ENCODE measurements at regions not wholly inside any gene's neighbourhood (a gene's known extent, or its start where the extent isn't known, plus 50 kb on each side); places are given as distances from the start of the nearest gene placed in this dataset.

DNA sequence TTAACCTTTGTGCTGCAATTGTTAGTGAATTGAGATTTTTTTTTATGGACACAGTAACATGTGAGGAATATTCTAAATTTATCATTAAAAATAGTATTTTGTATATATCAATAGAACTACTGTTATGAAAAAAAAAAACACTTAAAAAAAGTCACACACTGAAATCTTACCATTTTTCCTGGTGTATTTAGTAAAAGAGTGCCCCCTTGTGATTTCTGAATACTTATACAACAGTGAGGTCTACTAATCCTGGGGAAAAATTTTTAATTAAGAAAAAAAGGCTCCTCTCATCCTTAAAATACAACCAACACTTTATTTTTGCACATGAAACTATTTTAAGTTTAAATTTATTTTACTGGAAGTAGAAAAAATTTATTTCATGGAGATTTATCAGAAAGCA lies 56.4 kb upstream of the SPOCK3 start:
- DNase-seq (ENCODE audit: low read depth, low spot score) = no peak

- no peak for DNase-seq (ENCODE audit: low read depth, low spot score)
Observed at GRCh38 chr4:167308876-167309275, 74.6 kb upstream of the SPOCK3 start.

DNA sequence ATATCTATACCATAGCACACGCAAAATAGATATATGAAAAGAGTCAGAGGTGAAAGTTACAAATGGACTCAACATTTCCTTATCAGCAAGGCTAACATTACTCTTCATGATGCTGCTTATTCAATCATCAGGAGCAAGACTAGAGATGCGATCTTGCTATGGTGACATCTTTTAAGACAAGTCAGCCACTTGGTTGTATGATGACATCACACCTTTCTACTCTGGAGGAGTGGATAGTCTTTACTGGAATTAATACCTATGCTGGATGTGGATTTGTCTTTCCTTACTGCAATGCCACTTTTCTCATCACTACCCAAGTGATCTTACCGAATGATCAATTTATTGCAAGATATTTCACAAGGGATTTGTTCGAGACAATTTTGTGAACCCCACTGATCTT lies 87.0 kb upstream of the SPOCK3 start:
- no peak for DNase-seq (ENCODE audit: low read depth, low spot score)

DNA sequence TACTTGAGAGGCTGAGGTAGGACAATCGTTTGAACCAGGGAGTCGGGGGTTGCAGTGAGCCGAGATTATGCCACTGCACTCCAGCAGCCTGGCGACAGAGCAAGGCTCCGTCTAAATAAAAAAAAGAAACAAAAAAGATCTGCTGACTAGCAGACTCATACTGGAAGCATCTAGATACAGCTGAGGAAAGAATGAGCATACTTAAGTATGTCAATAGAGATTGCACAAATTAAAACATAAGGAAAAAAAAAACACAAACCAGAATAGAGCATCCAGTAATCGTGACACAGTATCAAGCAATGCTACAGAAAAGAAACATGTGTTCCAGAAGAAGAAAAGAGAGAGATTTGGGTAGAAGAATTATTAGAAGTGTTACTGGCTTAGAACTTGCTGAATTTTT lies 105.5 kb upstream of the SPOCK3 start:
- DNase-seq (ENCODE audit: low read depth, low spot score) = no peak

GRCh38 chr4:167359711-167360110 lies 125.4 kb upstream of the SPOCK3 start:
- no peak for DNase-seq (ENCODE audit: low read depth, low spot score)

GRCh38 chr4:167379076-167379835 lies 145.0 kb upstream of the SPOCK3 start:
- DNase-seq (ENCODE audit: low read depth, low spot score) = no peak

- DNase-seq (ENCODE audit: low read depth, low spot score) = no peak
Observed at GRCh38 chr4:167380964-167381363, 146.7 kb upstream of the SPOCK3 start.

GRCh38 chr4:167383291-167383690 lies 149.0 kb upstream of the SPOCK3 start:
- DNase-seq (ENCODE audit: low read depth, low spot score) = no peak

GRCh38 chr4:167397586-167397985 lies 163.3 kb upstream of the SPOCK3 start:
- DNase-seq (ENCODE audit: low read depth, low spot score) = no peak

- DNase-seq (ENCODE audit: low read depth, low spot score) = no peak
Observed at GRCh38 chr4:167399201-167399600, 164.9 kb upstream of the SPOCK3 start.

DNA sequence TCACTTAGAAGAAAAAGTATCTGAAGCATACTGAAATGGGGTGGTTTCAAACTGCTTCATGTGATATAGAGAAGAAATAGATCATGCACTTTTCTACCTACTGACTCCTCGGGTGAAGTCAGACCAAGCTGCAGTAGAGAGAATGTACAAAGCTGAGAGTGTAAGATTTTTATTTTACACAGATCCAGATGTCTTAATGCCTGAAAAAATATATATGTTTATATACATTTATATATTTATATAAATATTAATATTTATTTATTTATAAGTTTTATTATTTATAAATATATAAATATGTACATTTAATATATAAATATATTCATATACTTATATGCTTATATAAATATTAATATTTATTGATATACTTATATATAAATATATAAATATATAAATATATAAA lies 171.9 kb upstream of the SPOCK3 start:
- no peak for DNase-seq (ENCODE audit: low read depth, low spot score)

- DNase-seq (ENCODE audit: low read depth, low spot score) = no peak
Observed at GRCh38 chr4:167415461-167415860, 181.2 kb upstream of the SPOCK3 start.

GRCh38 chr4:167419468-167420140 lies 185.3 kb upstream of the SPOCK3 start:
- peak; percentile 20 for DNase-seq (ENCODE audit: low read depth, low spot score)

GRCh38 chr4:167421201-167421600 lies 186.9 kb upstream of the SPOCK3 start:
- DNase-seq (ENCODE audit: low read depth, low spot score) = no peak

DNA sequence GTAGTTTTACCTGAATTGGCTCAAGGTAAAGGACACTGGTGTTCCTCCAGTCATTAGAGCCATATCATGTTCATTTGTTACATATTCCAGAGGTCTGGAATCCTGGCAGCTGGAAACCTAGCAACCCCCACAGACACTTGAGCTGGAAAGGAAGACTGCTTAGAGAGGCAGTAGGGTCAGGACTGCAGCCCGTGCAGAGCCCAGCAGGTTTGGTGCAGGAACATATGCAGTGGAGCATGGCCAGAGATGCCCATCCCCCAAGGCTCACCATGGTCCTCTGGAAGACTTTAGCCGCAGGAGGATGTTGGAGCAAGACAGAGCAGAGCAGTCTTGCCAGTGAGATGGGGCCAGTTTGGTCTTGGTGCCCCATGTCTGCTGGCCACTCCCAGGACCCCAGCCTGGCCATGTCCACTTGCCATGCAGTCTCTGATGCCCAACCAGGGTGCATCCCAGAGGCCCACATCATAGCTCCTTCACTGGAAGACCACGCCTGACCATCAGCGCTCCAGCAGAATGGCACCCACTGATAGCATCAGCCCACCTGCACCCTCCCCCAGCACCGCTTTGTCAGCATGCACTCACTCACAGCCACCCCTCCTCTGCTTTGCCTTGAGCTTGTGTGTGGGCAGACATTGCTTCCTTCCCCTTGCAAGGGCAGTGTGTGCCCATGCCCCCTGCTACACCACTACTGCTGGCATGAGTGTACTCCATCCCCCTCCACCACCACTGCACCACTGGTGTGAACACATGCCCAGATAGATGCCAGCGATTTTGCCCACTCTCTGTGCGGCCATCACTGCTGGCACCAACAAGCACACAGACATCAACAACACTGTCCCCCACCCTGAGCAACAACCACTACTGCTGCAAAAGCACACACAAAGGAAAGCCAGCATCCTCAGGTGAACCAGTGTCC lies 190.3 kb upstream of the SPOCK3 start:
- DNase-seq (ENCODE audit: low read depth, low spot score) = no peak

DNA sequence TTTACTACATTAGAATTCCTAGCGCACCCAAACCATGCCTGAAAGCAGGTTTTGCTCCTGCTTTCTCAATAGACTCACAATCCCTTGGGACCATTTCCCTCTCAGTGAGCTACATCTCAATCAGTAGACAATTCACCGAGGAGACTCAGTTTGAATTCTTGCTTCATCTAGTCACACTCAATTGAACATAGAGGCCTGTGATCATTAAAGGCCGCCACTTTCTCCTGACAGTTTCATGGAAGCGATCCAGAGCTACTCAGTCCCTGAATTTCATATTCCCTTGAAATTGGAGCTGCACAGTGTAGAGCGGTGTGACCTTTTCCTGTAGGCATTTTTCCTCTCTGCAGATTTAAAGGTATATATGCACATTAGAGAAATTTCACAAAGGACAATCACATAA lies 193.9 kb upstream of the SPOCK3 start:
- no peak for DNase-seq (ENCODE audit: low read depth, low spot score)

DNA sequence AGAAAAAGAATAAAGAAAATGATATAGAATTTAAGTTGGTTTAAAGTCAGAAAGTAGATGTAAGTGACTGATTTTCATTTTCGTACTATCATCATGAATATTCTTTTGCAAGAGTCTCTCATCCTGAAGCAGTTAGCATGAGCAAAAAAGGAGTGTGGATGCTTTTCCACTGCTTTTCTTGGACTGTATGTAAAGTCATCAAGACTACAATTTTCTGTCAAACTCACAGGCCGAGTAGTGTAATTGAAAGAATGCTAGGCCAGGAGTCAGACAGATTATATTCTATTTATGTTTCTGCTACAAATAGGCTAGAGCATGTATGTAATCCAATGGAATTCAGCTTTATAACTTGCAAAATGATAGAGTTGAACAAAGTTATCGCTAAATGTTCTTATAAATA lies 197.1 kb upstream of the SPOCK3 start:
- no peak for DNase-seq (ENCODE audit: low read depth, low spot score)

GRCh38 chr4:167435786-167436185 lies 201.5 kb upstream of the SPOCK3 start:
- DNase-seq (ENCODE audit: low read depth, low spot score) = no peak

DNA sequence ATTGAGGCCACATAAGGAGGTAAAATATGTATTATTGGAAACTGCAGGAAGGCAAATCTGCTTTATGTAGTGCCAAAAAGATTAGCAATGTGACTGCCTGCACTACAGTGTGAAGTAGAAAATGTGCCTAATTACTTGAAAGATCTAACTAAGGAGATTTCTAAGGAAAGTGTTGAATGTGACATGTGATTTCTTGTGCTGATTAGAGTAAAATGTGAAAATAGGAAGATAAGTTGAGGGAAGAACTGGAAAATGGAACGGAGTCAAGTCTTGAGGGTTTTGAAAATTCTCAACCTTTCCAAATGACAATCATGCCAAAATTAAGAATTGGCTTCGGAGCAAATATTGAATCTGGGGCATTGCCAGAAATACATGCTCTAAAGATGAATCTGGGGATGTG lies 209.5 kb upstream of the SPOCK3 start:
- no peak for DNase-seq (ENCODE audit: low read depth, low spot score)

GRCh38 chr4:167452922-167453430 lies 218.7 kb upstream of the SPOCK3 start:
- no peak for DNase-seq (ENCODE audit: low read depth, low spot score)

DNA sequence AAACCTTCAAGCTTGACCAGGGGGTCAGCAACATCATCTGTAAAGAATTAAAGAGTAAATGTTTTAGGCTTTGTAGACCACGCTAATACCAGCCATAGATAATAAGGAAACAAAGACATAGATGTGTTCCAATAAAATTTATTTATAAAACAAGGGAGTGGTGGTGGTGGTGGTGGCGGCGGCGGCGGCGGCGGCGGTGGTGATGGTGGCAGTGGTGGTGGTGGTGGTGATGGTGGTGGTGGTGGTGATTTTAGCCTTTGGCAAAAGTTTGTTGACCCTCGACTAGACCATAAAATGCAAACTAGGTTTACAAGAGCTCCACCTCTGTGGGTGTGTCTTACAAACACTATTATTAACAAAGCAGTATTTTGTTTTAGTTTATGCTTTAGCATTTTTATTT lies 222.3 kb upstream of the SPOCK3 start:
- DNase-seq (ENCODE audit: low read depth, low spot score) = no peak

- no peak for DNase-seq (ENCODE audit: low read depth, low spot score)
Observed at GRCh38 chr4:167469436-167469835, 235.1 kb upstream of the SPOCK3 start.

Measured in ELF-1 (cell line).